Prostate gland (tissue), 2 donors: ENCODE measurements at regions not wholly inside any gene's neighbourhood (a gene's known extent, or its start where the extent isn't known, plus 50 kb on each side); places are given as distances from the start of the nearest gene placed in this dataset.

Experiments used
- DNase-seq: peaks from one replicate; pipeline ENCODE4 v3.0.0-alpha.2; 2019; ENCODE audit warnings: low spot score
- H3K27ac ChIP-seq, 2 donors: fragments of 200-600 bp; sonication (generic); 2 replicates each; pipeline ENCODE4 v1.5.1; 2017 to 2019
- H3K27me3 ChIP-seq: fragments of 200-600 bp; sonication (generic); replicated peaks from 2 replicates; pipeline ENCODE4 v1.5.1; 2019; ENCODE audit not compliant: insufficient read depth
- H3K36me3 ChIP-seq, 2 donors: fragments of 200-600 bp; sonication (generic); 1 replicate in 1 of 2; 2 replicates in 1 of 2; pipeline versions ENCODE4 v1.5.1 to v1.8.1; 2017 to 2019
- H3K4me1 ChIP-seq: fragments of 200-600 bp; sonication (generic); replicated peaks from 2 replicates; pipeline ENCODE4 v1.5.1; 2019
- H3K4me3 ChIP-seq, 2 donors: fragments of 200-600 bp; sonication (generic); 2 replicates each; pipeline ENCODE4 v1.5.1; 2017 to 2019
- H3K9me3 ChIP-seq: fragments of 200-600 bp; sonication (generic); 2 replicates; pipeline ENCODE4 v1.5.1; 2017
- CTCF ChIP-seq, 4 experiments: fragments of 200-600 bp in 2 of 4; fragments of 450-650 bp in 2 of 4; sonication (generic) in 2 of 4; IDR thresholded peaks; 1 replicate in 3 of 4; 2 replicates in 1 of 4; pipeline ENCODE4 v1.5.1; 2016 to 2019; ENCODE audit warnings: antibody characterized with exemption in 4 of 4, mild to moderate bottlenecking in 2 of 4, moderate library complexity in 2 of 4
- POLR2A ChIP-seq: fragments of 450-650 bp; IDR thresholded peaks from one replicate; pipeline ENCODE4 v1.6.1; 2016; ENCODE audit warnings: antibody characterized with exemption, mild to moderate bottlenecking
- POLR2AphosphoS5 ChIP-seq: sonication (generic); formaldehyde crosslinking; IDR thresholded peaks from one replicate; pipeline ENCODE4 v1.6.1; 2017; ENCODE audit warnings: antibody characterized with exemption
- WGBS: methylation state at CpG from one replicate; pipeline ENCODE4 v1.1.5; 2018; 5-methylcytosine and 5-hydroxymethylcytosine counted together
- intact Hi-C: fragments of 100-400 bp; cut with DNase I; formaldehyde crosslinking; loops from one replicate; pipeline ENCODE4 v1.14.2; 2022

- H3K4me3 ChIP-seq, result no peak overlapping the region
- H3K9me3 ChIP-seq, result no peaks in the 10 kb centered on the region
- 58% methylated on average over 6 of the region's 6 CpGs for WGBS
- intact Hi-C loops, result no loop called here
- no peak for TF ChIP-seq POLR2A
- no peak for TF ChIP-seq POLR2AphosphoS5
- TF ChIP-seq CTCF (IDR thresholded peaks at IDR 0.05), result no peak
- no peaks in the 10 kb centered on the region for H3K4me1 ChIP-seq
- no peak overlapping the region for H3K27ac ChIP-seq
- DNase-seq, result no peak
- H3K36me3 ChIP-seq, result no peaks in the 10 kb centered on the region
- H3K27me3 ChIP-seq, result no peaks in the 10 kb centered on the region
Measured at GRCh38 chr21:23968008-23968407, 1639.3 kb downstream of the MRPL39 start.

DNA sequence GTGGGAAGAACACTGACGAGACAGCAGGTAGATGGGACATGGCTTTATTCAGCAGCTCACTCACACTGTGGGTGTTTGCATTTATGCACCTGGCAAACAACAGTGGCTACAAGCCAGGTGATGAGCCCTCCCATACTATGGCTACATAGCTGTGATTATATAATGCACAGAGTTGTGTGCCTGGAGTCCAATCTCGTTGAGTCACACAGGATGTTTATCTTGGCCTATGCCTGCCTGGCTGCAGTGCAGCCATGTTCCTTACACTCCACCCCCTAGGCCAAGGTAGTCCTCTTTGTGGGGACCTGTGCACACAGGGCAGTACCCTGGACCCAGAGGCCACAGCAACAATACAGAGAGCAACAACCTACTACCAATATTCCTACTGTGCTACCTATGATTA is 1643.8 kb downstream of the MRPL39 start:
- 52% methylated on average over 2 of the region's 2 CpGs for WGBS
- H3K36me3 ChIP-seq, result no peaks in the 10 kb centered on the region
- no peaks in the 10 kb centered on the region for H3K27me3 ChIP-seq
- no peak for TF ChIP-seq POLR2AphosphoS5
- TF ChIP-seq POLR2A, result no peak
- TF ChIP-seq CTCF (IDR thresholded peaks at IDR 0.05), result no peak
- H3K4me3 ChIP-seq, result no peak overlapping the region
- H3K27ac ChIP-seq, result no peak overlapping the region
- no peaks in the 10 kb centered on the region for H3K4me1 ChIP-seq
- intact Hi-C loops, result no loop called here
- no peaks in the 10 kb centered on the region for H3K9me3 ChIP-seq
- no peak for DNase-seq

DNA sequence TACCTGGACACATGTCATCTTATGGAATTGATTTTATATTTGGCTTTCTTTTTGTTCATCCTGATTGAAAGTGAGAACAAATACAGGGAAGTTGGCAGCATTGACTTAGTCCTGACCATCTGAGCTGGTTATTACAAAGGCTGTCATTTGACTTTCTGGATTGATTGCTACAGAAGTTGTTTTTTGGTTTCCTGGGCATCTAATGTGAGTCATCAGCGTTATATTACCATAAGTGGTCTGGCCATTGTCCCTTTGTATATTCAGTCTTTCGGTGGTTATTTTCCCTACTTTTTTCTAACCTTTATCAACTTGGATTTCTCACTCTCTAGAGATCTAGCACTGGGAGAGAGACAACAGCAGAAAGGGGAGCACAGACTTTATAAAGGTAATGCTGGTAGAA is 1646.5 kb downstream of the MRPL39 start:
- intact Hi-C loops, result no loop called here
- TF ChIP-seq CTCF (IDR thresholded peaks at IDR 0.05) (no peak), POLR2A (no peak), POLR2AphosphoS5 (no peak)

DNA sequence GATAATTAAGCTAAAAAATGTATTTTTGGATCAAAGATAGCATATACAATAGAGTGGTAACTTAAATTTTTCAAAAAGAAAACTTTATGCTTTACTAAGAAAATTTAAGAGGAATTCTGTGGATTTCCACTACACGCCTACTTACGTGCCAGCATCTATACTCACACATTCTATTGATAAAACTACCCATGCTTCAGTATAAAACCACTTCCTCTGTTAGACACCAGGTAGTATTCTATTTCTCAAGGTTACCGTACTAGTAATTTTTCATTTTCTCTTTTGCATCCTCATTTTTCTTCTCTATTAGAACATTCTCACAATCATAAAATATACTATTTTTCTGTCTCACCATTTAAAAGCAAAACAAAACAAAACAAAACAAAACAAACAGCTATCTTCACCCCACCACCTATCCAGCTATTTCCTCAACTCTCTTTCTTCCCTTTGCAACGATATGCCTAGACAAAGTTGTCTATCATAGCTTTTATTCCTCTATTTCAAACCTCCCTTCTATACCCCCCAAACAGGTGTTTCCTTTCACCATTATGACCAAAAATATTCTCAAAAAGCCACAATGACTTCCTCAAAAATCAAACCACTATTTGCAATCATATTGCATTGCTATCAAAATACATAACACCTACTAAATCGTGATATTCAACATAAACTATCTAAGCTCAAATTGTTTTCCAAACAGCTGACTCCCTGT is 1652.0 kb downstream of the MRPL39 start:
- no peak for DNase-seq
- Histone ChIP-seq H3K4me1 (no peaks in the 10 kb centered on the region), H3K9me3 (no peaks in the 10 kb centered on the region), H3K36me3 (no peaks in the 10 kb centered on the region), H3K27ac (no peak overlapping the region), H3K27me3 (no peaks in the 10 kb centered on the region), H3K4me3 (no peak overlapping the region)
- WGBS, result 78% methylated on average over 5 of the region's 5 CpGs
- TF ChIP-seq POLR2AphosphoS5, result no peak
- TF ChIP-seq CTCF (IDR thresholded peaks at IDR 0.05), result no peak
- no peak for TF ChIP-seq POLR2A
- intact Hi-C loops, result no loop called here

More for the DNA sequence above, 1646.5 kb downstream of the MRPL39 start:
- WGBS, result 82% methylated on average over 2 of the region's 2 CpGs
- no peaks in the 10 kb centered on the region for H3K27me3 ChIP-seq
- H3K4me1 ChIP-seq, result no peaks in the 10 kb centered on the region
- H3K9me3 ChIP-seq, result no peaks in the 10 kb centered on the region
- no peak for DNase-seq
- H3K4me3 ChIP-seq, result no peak overlapping the region
- H3K27ac ChIP-seq, result no peak overlapping the region
- no peaks in the 10 kb centered on the region for H3K36me3 ChIP-seq

DNA sequence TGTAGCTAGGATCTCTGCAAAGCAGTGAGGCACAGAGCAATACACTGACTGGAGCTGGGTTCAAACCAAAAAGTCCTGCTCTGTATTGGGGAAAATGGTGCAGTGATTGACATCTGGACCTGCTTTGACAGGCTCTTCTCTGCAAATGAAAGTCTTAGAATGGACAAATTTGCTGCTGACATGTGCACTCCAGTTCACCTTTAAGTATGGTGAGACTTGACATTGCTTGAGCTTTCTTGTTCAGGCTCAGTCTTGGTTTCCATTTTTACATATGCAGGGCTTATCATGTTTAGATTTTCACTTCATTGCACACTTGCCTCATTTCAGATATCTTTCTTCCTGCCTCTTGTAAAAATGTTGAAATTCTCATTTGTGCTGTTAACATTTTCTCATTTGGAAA is 1655.0 kb downstream of the MRPL39 start:
- TF ChIP-seq POLR2A (no peak), CTCF (IDR thresholded peaks at IDR 0.05) (no peak), POLR2AphosphoS5 (no peak)

More for the DNA sequence above, 1655.0 kb downstream of the MRPL39 start:
- Histone ChIP-seq H3K4me3 (no peak overlapping the region), H3K9me3 (no peaks in the 10 kb centered on the region), H3K4me1 (no peaks in the 10 kb centered on the region), H3K36me3 (no peaks in the 10 kb centered on the region), H3K27ac (no peak overlapping the region), H3K27me3 (no peaks in the 10 kb centered on the region)
- intact Hi-C loops, result no loop called here
- DNase-seq, result no peak
